M059J (cell line): ENCODE measurements at regions not wholly inside any gene's neighbourhood (a gene's known extent, or its start where the extent isn't known, plus 50 kb on each side); places are given as distances from the start of the nearest gene placed in this dataset.
"Not testable (repeated sequence)": the region's sequence is repeated elsewhere in the genome, so short reads cannot be mapped to it uniquely, and the experiment has no call there.

Experiments used
- DNase-seq: peaks from one replicate; pipeline ENCODE4 v3.0.0-alpha.2; 2012; ENCODE audit warnings: low read depth

- not testable (repeated sequence) for DNase-seq
These were observed 134.1 kb upstream of the TEKT4 start for GRCh38 chr2:94737145-94737544.

DNA sequence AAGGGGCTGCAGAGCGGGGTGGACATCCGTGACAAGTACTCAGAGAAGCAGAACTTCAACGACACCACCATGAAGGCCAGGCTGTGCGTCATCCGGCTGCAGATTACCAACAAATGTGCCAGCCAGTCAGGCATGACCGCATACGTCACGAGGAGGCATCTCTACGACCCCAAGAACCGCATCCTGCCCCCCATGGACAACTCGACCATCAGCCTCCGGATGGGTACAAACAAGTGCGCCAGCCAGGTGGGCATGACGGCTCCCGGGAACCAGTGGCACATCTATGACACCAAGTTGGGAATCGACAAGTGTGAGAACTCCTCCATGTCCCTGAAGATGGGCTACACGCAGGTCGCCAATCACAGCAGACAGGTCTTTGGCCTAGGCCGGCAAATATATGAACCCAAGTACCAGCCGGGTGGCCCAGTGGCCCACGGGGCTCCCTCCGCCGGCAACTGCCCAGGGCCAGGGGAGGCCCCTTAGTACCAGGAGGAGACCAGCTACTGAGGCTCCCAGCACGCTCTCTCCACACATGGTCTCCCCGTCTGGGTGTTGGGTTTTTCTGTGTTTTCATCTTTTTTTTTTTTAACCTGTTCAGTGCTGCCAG, 133.4 kb upstream of the TEKT4 start:
- DNase-seq = not testable (repeated sequence)

- no peak for DNase-seq
These were observed 117.7 kb upstream of the TEKT4 start for GRCh38 chr2:94753466-94753998.

- no peak for DNase-seq
These were observed 112.7 kb upstream of the TEKT4 start for GRCh38 chr2:94758546-94758945.

DNA sequence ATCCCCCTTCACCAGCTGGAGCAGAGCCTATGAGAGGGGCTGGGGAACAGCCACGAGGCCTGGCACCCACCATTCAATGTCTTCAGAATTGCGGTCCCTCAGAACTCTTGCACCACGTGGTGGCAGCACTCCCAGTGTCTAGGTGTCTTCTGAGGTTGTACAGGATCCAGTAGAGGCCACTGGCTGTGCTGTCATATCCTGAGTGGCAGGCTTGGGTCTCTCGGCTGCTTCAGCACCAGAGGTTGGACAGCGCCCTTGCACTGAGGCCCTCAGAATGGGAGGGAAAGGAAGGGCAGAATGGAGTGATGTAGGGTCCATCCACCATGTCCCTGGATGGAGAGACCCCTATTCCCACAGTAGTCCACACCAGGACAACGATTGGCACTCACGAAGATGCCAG, 112.0 kb upstream of the TEKT4 start:
- peak; percentile 11 for DNase-seq

DNA sequence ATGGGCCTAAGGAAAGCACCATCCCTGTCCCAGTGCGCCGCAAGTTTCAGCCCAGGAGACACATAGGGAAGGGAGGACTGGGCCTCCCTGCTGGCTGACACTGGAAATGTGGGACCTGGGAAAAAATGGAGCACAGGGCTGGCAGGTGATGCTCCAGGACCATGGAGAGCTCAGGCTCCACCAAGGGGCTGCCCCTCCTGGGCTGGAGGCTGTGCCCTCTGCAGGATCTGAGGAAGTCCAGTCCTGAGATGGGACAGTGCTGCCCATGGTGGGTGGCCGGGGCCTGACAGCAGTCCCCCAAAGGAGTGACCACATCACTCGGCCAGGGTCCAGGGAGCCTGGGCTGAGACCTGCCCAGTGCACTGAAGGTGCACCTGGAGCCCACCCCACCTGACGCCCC, 108.6 kb upstream of the TEKT4 start:
- peak; percentile 5 for DNase-seq

DNA sequence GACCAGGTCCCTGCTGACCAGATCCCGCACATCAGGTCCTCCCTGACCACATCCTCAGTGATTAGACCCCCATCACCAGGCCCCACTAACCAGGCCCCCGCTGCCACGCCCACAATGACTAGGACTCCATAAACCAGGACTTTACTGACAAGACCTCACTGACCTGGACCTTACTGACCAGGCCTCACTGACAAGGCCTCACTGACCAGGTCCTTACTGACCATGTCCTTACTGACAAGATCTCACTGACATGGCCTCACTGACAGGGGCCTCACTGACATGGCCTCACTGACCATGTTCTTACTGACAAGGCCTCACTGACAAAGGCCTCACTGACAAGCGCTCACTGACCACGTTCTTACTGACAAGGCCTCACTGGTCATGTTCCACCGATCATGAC, 107.9 kb upstream of the TEKT4 start:
- DNase-seq = no peak

- DNase-seq = not testable (repeated sequence)
These were observed 106.9 kb upstream of the TEKT4 start for GRCh38 chr2:94764331-94764730.

GRCh38 chr2:94767336-94767735, 103.9 kb upstream of the TEKT4 start:
- no peak for DNase-seq

DNA sequence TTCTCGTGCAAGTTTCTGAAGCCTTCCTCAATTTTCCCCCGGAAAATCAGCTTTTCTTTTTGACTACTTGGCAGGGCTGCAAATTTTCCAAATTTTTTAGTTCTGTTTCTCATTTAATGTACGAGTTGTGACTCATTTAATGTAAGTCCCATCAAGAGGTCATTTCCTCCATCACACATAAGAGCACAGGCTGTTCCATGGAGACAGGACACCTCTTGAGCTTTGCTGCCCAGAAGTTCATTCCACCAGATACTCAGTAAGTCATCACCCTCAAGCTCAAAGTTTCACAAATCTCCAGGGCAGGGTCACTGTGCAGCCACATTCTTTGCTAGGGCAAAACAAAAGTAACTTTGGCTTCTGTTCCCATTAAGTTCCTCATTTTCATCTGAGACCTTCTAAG, 101.5 kb upstream of the TEKT4 start:
- DNase-seq = no peak

GRCh38 chr2:94774851-94775250, 96.4 kb upstream of the TEKT4 start:
- no peak for DNase-seq

GRCh38 chr2:94776036-94776435, 95.2 kb upstream of the TEKT4 start:
- no peak for DNase-seq

DNA sequence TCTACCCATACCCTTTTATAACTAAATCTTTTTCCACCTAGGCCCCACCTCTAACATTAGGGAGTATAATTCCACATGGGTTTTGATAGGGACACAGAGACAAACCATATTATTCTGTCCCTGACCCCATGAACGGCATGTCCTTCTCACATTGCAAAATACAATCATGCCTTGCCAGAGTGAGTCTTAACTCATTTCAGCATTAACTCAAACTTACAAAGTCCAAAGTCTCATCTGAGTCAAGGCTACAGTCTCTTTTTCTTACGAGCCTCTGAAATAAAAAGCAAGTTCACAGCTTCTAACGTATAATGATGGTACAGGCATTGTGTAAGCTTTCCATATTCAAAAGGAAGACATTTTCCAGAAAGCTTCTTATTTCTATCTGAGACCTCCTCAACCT, 86.1 kb upstream of the TEKT4 start:
- not testable (repeated sequence) for DNase-seq

GRCh38 chr2:94786424-94786823, 84.8 kb upstream of the TEKT4 start:
- DNase-seq = not testable (repeated sequence)

DNA sequence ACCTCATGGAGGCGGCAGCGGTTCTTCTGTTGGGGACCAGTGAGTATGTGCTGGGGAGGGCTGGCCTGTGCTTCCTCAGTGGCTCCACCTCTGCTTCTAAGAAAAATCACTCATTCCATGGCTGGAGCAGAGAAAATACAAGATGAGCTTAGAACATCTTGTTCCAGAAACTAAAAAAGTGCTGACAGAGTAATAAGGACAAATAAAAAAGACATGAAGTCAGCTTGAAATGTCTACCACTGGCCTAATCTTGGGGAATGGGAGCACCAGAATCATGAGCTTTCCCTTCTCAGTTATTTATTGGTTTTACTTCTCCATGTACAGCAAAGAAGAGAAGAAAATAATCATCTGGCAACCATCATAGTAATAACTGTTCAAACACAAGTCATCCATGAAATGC, 81.1 kb upstream of the TEKT4 start:
- not testable (repeated sequence) for DNase-seq

GRCh38 chr2:94797235-94797634, 74.0 kb upstream of the TEKT4 start:
- peak; percentile 3 for DNase-seq
